NCI-H1417 (cell line): ENCODE measurements at regions not wholly inside any gene's neighbourhood (a gene's known extent, or its start where the extent isn't known, plus 50 kb on each side); places are given as distances from the start of the nearest gene placed in this dataset.

Source experiments
- DNase-seq, 3 experiments: peaks; one replicate each; lab custom pipeline; 2025; lab: John Stamatoyannopoulos, UW

- no peak for DNase-seq
Observed at GRCh38 chr3:150069154-150069527, 98.4 kb upstream of the PFN2 start.

- DNase-seq, result no peak
Observed at GRCh38 chr3:150068440-150069153, 97.9 kb upstream of the PFN2 start.

DNA sequence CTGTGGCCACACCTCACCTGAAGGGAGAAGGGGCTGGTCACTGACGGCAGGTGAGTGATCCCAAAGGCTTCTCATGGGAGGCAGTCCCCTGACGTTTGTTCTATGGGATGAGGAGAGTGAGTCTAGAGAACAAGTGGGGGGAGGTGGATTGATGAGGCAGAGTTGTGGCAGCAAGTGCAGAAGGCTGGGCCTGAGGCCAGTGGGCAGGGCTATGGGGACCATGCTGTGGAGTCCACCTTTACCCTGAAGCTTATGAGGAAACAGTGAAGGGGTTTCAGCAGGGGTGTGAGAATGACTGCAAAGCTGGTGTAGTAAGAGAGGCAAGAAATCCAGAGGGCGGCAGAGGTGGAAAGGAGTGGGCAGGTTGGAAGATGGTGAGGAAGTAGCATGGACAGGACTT lies 96.9 kb upstream of the PFN2 start:
- DNase-seq, result no peak

DNA sequence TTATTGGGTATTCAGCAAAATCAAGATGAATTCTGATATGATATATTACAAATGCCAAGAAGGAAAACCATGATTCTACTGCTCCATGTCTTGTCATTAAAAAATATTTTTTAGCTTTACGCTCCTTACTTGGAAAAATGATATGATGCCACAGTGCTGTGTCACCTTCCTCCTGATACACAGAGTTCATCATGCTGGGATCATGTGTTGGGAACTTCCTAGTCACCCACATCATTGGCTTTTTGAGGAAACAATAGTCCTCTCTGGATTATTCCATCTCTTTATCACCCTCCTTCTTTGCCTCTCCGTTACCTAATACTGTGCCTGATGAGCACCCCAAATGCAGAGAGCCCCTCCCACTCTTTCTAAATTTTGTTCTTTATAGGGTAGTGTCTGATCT lies 94.3 kb upstream of the PFN2 start:
- DNase-seq, result no peak

DNA sequence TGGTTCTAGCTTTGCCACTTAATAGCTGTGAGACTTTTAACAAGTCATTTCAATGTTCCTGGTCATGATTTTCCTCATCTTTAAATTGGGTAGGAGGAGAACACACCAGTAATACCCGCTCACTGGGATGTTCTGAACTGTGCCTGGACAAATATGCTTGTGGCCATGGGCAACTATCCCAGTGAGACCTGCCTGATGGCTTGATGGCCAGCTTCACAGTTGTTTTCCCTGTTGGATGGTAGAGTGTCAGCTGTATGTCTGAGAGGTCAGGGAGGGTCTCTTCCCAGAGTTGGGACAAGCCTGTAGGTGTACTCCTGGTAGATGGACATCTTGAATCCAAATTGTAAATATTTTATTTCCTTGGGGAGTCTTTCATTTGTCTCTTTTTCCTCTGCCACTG lies 92.5 kb upstream of the PFN2 start:
- no peak for DNase-seq

DNA sequence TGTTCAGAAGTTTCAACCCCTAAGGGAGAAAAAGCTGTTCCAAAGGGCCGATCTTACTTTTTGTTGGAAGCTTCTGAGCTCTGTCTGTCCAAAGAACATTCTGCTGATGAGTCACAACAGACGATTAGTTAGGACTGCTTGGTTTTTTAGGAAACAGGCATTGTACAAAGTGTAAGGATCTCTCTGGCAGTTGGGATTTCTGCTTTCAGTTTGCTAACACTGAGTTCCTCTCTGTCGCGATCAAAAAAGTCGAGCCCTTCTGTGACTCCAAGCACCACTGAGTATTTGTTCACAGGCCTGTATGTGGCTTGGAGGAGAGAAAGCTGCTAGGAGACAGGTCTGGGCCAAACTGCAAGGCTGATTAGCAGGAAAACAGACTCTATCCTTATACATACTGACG lies 91.8 kb upstream of the PFN2 start:
- no peak for DNase-seq

GRCh38 chr3:150061288-150062024 lies 90.8 kb upstream of the PFN2 start:
- peak in 1 of 3 experiments; percentile 28 for DNase-seq

DNA sequence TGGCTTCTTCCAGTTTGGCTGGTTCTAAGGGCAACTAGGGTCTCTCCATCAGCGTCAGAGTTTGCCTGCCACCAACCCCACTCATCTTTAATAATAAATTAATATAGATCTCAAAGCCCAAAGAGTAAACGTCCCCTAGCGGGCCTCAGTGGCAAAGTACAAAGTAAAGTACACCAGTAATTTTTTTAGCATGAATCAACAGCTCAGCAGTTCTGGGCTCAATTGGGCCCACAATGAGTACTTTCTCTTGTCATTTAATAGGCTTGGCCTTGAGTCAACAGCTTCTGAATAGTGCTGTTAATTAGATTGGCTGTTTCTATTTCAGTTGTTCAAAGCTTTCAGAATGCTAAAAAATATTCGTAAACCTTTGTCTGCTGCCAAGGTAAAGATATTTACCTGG lies 89.0 kb upstream of the PFN2 start:
- peak; percentile 23 to 63 (median 34) for DNase-seq

DNA sequence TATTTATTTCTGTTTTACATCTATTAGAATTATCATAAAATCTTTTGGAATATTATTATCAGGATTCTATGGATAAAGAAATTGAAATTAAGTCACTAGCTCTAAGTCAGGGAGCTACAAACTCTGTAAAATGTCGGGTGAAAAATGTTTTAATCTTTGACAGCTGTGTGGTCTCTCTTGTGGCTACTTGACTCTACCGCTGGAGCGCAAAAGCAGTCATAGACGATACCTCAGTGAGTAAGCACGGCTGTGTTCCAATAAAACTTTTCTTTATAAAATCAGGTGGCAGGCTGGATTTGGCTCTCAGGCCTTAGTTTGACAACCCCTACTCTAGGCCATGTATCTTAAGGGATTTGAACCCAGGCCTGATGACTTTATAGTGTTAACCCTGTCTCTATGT lies 88.5 kb upstream of the PFN2 start:
- peak in 1 of 3 experiments; percentile 50 for DNase-seq

DNA sequence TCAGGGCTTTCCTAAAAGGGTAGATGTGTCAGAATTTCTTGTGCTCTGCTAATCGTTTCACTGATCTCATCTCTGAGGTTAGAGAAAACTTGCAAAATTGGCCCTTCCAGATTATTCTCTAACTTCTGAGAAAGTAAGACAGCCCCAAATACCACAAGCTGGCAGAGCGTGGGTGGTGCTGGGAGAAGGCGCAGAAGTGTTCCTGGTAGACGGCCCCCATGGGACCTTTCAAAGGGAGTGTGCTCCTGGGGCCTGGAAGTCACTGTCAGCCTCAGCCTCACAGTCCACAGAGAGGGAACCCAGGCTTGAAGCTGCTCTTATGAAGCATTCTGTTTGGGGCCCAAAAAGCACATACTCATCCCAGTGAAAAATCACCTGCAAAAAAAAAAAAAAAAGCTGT lies 86.5 kb upstream of the PFN2 start:
- peak in 1 of 3 experiments; percentile 35 for DNase-seq

DNA sequence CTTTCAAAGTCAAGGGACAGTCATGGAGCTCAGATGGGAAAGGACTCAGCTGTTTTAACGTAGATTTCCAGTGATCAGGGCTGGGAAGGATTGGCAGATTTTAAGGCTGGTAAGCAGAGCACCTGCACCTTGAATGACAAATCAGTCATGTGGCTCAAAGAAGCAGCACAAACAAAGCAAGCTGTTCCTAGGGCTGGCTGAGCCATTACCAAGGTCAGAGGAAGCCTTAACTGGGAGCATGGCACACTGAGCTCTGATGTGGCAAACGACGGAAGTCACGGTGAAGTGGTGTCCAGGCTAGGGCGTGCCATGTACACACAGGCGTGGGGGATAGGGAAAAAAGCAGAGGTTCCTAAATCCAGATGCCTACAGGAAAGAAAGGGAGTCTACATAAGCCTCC lies 84.6 kb upstream of the PFN2 start:
- peak in 2 of 3 experiments; percentile 20 to 59 for DNase-seq

DNA sequence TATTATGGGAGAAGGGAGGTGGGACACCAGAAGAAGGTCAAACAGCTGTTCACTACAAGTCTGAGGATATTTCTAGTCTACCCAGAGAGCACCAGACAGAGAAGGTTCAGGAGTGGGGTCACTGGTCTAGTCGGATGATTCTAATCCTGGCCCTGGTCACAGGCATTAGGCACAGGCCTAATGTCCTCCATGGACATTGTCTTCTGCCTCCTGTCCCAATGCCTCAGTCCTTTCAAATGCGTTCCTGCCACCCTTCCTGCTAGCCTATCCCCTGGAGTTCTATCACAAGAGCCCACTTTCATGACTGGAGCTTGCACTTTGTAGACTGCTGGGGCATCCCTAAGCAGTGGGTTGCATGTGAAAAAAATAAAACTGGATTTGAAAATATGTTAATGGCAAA lies 83.9 kb upstream of the PFN2 start:
- no peak for DNase-seq

DNA sequence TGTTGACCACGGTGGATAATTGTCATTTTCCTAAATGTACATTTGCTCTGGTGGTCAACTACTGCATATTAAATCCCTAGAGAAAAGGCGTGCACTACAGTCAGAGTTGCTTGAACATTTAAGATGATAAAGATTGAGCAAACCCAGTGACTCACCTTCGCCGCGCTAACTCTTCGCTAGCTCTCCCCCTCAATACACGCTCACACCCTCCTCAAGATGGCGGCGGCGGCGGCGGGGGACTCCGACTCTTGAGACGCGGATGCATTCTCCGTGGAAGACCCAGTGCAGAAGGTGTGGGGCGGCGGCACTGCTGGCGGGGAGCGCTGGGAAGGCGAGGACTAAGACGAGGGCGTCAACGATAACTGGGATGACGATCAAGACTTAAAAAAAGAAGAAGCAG lies 79.8 kb upstream of the PFN2 start:
- DNase-seq, result no peak

- no peak for DNase-seq
Observed at GRCh38 chr3:150049317-150049716, 78.6 kb upstream of the PFN2 start.

GRCh38 chr3:150041877-150042276 lies 71.2 kb upstream of the PFN2 start:
- DNase-seq, result no peak

GRCh38 chr3:150040097-150040496 lies 69.4 kb upstream of the PFN2 start:
- DNase-seq, result no peak

DNA sequence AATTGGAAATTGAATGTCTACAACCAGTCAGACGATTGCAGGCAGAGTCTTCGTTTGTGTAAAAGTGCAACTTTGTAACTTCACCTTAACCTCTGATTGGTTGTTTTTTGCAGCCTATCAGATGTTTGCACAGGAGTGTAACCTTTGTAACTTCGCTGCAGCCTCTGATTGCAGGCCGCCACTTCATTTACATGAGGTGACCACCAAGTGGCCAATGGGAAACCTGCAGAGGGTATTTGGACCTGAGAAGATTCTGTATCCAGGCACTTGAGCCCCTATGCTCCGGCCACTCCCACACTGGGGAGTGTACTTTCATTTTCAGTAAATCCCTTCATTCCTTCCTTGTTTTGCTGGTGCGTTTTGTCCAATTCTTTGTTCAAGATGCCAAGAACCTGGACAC lies 68.1 kb upstream of the PFN2 start:
- no peak for DNase-seq

- no peak for DNase-seq
Observed at GRCh38 chr3:150036780-150037179, 66.1 kb upstream of the PFN2 start.

DNA sequence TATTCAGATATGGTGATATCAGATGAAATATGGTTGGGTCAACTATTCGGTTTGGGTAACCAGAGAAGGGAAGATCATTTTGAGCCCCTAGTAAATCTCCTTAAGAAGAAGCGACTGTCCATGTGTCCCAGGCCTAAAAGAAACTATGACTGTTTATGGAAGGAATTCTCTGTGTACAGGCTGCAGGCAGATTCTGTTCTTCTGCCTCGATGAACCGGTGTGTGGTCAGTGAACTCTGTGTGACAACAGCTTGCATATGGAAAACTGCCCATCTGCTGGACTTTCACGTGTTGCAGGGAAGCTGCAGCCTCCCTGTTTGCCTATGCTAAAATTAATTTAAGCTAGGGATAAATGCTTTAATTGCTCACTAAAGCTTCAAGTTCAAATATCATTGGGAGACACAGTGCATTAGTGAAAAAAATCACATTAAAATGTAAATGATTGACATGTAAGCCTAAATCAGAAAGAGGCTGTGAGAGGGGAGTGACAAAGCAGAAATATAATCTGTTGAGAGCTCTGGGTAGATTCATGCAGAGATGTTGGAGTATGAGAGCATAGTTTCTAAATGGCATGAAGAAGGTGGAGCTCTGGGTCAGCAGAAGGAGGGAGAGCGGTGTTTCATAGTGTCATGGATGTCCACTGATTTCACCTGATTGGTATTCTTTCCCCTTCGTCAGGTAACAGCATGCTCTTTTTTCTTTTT lies 65.4 kb upstream of the PFN2 start:
- peak in 1 of 3 experiments; percentile 13 for DNase-seq

DNA sequence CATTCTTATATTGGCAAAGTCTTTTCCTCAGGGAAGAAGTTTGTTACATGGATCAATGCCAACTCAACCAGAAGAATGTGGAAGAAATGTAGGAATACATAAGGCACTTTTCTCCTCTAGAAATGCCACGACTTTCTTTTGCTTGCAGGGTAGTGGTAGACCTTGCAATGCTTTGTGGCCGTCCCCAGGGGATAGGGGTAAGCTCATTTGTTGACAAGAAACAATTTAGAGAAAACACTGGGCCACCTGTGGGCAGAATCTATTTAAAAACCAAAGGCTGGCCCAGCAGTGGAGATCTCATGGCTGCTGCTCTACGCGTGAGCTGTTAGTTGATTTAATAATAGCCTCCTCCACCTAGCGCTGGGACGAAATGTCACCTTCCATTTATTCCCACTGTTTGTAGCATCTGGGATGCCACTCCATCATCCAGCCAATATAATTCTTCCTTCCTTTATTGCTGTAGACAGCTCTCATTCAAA lies 64.6 kb upstream of the PFN2 start:
- peak in 2 of 3 experiments; percentile 27 to 45 for DNase-seq

- DNase-seq, result peak in 2 of 3 experiments; percentile 53 to 79
Observed at GRCh38 chr3:150033721-150034120, 63.0 kb upstream of the PFN2 start.

DNA sequence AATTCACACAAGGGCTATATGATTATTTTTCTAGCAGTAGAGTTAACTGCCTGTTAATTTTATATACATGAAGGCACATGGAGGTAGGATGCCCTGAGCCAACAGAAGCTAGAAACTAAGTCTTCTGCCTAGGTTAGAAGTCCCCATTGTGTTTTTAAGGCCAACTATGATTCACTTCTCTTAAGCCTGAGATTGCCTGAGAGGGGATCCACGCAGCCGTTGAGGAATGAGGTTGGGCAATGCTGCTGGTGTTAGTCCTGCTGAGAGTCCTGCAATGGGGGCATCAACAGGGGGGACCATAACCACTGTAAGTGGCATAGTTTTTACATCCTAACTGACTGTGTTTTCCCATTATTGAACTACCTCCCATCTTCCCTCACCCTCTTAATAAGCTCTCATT lies 60.1 kb upstream of the PFN2 start:
- DNase-seq, result no peak

- no peak for DNase-seq
Observed at GRCh38 chr3:150023239-150023636, 52.5 kb upstream of the PFN2 start.
